H1 (cell line): ENCODE measurements at regions not wholly inside any gene's neighbourhood (a gene's known extent, or its start where the extent isn't known, plus 50 kb on each side); places are given as distances from the start of the nearest gene placed in this dataset.

Experiments used
- TF ChIP-seq, protein P1 (sequence below), 3 experiments: IDR thresholded peaks; 1 replicate in 2 of 3; 2 replicates in 1 of 3; pipeline versions ENCODE4 v1.5.1 to v1.6.1; 2011; ENCODE audit warnings: low read length in 3 of 3, mild to moderate bottlenecking in 3 of 3, inconsistent platforms in 2 of 3, low read depth in 1 of 3, moderate library complexity in 1 of 3; ENCODE audit not compliant: insufficient read depth in 1 of 3; ENCODE audit errors: control extremely low read depth in 1 of 3

DNA sequence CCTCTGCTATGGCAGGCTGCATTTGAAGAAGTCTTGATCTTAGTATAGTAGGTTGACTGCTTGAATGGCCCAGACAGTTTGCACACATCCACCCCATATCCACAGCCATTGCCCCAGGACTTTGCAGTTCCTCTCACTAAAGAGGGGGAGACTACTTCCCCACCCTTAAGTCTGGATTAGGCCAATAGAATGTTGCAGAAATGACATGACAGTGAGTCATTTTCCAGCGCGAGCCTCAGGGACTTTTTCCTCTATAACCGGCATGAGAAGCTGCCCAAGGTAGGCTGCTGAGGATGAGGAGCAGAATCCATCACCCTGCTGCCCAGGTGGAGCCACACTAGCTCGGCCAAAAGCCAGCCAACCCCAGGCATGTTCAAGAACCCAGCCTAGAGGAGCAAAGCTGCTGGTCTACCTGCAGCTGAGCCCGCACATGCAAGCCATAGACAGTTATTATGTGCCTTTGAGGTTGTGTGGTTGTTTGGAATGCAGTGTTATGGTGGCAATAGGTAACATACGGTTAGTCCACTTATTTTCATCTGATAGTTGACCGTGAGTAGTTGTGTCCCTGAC is 113.9 kb downstream of the TLE3 start (continued):
- TF ChIP-seq, protein P1, sequence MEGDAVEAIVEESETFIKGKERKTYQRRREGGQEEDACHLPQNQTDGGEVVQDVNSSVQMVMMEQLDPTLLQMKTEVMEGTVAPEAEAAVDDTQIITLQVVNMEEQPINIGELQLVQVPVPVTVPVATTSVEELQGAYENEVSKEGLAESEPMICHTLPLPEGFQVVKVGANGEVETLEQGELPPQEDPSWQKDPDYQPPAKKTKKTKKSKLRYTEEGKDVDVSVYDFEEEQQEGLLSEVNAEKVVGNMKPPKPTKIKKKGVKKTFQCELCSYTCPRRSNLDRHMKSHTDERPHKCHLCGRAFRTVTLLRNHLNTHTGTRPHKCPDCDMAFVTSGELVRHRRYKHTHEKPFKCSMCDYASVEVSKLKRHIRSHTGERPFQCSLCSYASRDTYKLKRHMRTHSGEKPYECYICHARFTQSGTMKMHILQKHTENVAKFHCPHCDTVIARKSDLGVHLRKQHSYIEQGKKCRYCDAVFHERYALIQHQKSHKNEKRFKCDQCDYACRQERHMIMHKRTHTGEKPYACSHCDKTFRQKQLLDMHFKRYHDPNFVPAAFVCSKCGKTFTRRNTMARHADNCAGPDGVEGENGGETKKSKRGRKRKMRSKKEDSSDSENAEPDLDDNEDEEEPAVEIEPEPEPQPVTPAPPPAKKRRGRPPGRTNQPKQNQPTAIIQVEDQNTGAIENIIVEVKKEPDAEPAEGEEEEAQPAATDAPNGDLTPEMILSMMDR (IDR thresholded peaks at IDR 0.05; ENCODE audit: control extremely low read depth in 1 of 3, insufficient read depth in 1 of 3, low read depth in 1 of 3, low read length in 3 of 3): no peak
